GM21447 (cell line): ENCODE measurements at regions not wholly inside any gene's neighbourhood (a gene's known extent, or its start where the extent isn't known, plus 50 kb on each side); places are given as distances from the start of the nearest gene placed in this dataset.

Experiments used
- ATAC-seq: cut with Tn5 transposase; IDR thresholded peaks from one replicate; pipeline ENCODE4 v1.9.1; 2021; ENCODE audit not compliant: unreplicated experiment

DNA sequence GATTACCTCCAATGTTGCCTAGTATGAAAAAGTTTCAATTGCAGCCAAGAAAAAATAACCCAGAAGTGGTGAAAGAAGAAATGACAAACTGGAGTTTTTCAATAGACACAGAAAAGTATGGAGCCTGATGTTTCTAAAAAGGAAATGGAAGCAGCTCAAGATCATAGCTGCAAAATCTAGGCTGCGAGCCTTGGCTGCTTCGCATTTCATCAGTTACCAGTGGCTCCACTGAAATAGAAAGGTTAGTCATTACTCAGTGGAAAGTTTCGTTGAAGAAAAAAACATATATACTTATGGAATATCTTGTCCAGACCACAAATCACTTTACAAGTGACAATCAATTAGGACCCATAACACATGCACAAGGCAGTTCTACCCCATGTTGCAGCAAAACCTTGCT lies 206.8 kb upstream of the SOX9 start:
- ATAC-seq = no peak

DNA sequence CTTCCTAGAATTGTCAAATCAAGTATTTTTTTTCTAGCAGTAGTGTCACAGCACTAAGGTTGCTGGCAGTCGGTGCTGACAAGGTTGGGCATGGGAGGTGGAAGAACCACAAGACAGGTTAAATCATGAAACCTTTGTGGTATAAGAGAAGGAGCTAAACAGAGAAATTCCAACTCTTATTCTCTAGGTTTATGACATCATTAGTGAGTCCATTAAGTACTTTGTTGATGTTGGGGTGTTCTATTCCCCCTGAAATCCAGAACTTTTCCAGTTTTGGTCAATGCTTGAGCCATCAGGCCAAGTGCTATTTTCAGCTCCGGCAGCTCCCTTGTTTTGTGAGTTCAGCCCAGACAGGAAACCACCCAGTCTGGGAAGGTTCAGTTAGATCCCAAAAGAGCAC lies 206.0 kb upstream of the SOX9 start:
- no peak for ATAC-seq

DNA sequence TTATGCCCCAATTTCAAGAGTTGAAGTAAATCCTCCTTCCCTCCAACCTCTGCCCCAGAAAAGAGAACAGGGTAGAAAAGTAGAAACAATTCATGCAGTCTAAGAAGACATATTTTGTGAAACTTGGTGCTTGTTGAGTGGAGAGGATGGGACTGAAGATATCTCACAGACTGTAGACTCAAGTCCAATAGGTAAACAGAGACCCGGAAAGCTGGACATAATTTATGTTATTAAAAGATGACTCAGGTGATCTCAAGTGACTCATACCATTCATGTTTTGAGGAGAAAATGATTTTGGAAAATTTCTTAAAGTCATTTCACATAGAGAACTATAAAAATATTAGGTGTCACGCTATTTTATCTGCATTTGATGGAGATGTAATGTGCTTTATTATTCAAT lies 203.1 kb upstream of the SOX9 start:
- ATAC-seq = no peak

DNA sequence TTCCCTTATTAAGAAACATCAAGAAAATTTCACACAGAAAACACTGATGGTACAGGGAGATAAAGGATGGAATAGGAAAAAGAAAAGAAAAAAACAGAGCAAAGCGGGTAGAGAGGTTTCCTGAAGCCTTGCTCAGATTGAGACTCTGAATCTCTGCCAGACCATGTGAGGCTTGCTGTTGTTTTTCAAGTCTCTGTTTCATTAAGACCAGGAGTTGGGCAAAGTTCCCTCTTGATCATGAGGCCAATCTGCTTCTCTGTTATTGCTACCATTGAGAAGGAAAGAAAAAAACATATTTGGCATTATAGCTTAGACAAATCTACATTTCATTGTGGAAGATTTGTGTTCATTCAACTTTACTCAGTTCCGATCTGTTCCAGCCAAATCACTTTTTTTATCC lies 201.6 kb upstream of the SOX9 start:
- ATAC-seq = no peak

DNA sequence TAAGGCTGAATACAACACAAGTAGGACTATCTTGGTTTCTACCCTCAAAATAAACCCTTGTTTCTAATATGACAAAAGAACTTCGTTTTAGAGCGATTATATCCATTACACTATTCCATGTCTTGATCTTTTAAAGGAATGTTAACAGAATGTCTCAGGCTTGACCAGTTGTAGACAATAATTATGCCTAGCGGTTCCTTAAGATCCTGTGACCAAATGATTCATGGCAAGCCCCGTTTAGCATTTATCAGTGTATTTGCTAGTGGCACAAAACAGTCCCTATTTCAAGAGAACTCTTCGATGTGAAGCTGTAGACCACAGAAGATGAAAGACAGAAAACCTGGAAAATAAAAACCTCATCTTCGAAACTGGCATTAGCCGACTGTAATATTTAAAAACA lies 200.9 kb upstream of the SOX9 start:
- no peak for ATAC-seq

DNA sequence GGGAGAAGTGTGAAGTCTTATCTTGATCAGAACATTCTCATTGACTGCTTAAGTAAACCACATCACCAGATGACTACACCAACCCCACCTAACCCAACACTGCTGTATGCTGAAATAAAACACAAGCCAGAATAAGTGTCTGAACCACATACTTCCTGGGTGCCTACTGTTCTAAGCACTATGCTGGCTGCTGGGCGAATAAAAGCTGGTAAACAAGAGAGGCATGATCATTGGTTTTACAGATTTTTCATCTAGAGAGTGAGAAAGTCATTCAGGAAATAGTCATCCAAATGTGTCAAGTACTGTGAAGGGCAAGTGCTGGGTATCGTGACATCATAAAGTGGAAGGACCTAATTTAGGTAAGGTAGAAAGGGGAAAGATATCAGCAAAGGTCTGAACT lies 199.0 kb upstream of the SOX9 start:
- no peak for ATAC-seq

DNA sequence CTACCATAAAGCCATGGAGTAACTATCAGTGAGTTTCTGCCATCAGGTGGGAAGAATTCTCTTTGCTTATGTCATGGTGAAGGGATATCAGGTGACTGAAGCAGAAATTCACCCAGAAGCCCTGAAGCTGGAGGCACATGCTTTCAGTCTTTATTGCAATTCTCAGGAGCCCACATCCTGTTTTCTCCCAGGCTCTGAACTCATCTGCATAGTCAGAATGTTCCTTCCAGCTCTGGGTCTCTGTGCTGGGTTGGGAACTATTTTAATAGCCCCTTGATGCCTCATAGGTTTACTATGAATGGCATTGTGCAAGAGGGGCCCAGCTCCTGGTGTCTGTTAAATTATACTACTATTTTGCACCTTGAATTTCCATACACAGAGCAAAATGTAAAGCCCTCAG lies 198.4 kb upstream of the SOX9 start:
- ATAC-seq = no peak

DNA sequence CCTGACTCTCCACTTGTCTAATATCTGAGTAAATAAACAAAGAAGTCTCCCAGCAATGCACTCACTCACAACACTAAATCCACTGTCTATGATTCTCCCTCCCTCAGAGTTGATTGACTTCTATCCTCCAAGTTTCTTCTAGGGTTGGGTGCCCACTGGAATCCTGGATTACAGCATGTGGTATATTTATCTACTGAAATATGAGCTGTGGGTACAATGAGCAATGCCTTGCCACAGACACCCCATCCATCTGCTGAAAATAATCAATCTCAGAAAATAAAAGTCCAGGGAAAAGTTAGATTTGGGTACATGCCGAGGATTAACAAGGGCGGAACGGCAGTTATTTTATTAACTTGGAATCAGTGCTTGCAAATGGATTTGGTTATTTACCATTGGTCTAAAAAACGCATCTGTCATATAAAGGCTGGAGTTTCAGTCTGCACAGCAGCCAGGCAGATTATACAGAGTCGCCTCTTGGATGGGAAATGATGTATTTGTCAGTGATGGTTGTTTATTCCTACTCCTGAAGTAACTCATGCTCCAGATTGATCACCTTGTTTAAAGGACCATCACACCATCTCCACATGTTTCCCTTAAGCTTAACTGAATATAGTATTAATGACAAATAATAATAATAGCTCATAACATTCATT lies 193.9 kb upstream of the SOX9 start:
- no peak for ATAC-seq

DNA sequence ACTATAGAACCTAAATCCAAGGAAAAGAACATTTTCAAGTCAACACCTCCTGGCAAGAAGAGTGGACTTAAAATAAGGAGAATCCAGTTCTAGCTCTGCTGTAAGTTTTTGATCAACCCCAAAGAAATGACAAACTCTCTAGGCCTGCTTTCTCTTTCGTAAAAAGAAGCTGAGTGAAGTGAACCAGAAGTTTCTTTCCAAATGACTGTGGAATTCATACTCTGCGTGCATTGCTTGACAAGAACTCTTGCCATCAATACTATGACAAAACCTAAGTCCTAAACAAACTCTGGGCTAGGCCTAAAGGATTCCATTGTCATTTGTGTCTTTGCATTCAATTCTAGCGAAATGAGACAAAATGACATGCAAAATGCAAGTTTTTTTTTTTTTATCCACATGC lies 187.5 kb upstream of the SOX9 start:
- no peak for ATAC-seq

DNA sequence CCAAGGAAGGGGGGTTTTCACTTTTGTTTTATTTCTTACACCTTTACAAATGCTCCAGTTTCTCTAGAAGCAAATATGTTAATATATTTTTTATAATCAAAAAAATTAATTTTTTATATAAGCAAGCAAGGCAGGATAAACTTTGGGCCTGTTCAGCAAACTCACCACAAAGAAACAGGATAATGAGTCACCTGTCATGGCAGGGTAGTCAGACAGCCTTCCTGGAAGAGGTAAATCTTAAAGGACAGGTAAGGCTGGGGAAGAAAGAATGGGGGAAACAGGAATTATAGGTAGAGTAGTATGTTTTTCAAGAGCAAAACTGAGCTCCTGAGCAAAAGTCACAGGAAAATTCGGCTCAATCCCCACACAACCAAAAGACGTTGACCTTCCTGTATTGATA lies 186.3 kb upstream of the SOX9 start:
- ATAC-seq = no peak

DNA sequence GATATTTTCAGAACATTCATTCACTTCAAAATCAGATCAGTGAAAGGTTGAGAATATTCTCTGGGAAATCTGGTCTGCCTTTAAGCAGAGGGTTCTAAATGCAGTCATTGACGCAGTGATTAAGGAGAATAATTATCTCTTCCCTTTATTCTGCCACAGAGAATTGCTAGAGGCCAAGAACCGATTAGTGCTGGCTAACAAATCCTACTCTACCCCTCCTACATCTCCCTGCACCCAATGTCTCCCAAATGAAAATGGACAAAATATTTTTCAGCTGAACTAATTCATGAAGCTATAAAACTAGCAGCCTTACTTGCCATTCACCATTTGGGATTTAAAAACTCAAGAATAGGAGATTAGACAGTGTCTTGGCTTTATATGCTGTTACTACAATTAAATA lies 185.5 kb upstream of the SOX9 start:
- no peak for ATAC-seq

DNA sequence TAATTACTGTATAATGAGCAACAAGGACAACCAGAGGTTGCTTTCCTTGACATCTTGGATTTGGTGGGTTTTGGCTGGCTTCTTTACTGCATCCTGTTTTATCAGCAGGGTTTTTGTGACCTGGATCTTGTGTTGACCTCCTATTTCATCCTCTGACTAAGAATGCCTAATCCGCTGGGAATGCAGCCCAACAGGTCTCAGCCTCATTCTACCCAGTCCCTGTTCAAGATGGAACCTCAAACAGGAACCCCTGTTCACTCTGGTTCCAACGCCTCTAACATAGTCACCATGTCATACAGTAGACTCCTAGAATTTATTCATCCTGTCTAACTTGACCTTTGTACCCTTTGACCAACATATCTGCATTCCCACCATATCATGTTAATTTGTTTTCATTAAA lies 183.8 kb upstream of the SOX9 start:
- ATAC-seq = no peak

DNA sequence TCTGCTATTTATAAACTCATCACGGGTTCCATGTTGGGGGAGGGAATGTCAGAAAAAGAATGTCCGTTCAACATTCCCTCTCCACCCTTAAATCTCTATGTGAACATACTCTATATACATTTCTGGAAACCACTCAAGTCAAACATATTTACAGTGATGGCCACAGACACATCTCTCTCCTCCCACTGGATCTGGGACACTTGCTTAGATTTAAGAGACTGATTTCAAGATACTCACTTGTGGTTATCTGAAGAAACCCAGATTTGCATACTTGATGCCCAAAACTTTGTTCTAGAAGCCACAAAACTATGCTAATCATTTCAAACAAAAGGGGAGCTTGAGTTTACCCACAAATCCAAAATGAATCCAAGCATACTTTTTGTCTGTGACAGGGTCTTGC lies 182.9 kb upstream of the SOX9 start:
- no peak for ATAC-seq

DNA sequence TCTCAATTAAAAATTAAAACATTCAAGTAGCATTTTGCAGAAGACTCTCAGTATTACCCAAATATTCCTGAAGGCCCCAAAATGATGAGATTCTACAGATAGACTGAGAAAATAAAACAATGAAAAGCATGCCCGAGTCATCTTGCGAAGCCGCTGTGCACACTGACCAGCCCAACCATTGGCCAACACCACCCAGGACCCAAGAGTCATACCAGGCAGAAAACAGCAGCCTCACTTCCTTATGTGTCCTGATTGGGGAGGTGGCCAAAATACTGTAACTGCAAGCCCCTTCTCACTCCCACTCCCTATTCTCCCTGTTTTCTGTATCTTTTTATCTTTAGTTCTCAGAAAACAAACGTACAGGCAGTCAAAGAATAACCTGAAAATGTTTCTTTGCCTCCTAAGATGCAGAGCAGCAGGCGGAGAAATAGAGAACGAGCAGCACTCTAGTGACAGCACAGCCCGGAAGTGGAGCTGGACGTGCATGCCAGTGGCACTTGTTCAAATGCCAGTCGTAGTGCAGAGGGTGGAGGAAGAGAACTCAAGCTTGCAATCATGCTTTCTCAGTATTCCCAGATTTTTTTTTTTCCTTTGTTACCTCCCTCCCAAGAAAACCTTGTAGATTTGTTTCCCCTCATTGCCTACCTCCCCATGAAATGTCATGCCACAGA lies 182.3 kb upstream of the SOX9 start:
- ATAC-seq = no peak

DNA sequence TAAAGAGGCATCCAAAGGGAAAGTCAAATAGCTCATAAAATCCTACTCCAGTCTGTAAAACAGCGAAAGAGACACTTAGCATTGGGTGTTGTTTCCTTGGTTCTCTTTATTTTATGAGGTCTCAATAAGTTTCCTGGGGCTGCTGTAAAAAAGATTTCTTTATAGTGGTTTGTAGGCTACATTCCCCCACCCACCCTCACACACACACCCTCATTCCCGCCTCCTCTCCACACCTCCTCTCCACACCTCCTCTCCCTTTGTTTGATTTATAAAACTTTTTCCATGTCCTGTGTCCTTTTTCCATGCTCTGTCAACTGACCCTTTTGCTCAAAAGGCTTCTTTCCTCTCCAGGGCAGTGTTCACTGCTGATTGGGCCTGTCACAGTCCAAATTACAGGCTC lies 178.9 kb upstream of the SOX9 start:
- ATAC-seq = no peak

DNA sequence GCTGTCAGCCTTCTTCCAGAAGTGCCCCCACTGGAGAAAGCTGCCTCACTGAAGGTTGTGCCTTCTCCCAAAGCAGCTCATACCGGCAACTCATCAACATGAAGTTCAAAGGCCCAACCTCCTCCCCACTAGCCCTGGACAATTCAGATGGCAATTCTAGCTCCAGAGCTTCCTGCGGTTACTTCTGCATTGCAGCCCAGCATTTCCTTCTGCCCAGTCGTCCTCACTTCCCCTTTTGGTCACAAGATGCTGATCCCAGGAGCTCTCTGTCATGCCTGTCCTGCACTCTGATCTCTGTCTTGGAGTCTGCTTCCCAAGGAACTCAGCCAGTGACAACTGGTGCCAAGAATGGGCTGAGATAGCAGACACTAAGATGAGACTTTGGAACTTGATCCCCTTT lies 178.2 kb upstream of the SOX9 start:
- no peak for ATAC-seq

DNA sequence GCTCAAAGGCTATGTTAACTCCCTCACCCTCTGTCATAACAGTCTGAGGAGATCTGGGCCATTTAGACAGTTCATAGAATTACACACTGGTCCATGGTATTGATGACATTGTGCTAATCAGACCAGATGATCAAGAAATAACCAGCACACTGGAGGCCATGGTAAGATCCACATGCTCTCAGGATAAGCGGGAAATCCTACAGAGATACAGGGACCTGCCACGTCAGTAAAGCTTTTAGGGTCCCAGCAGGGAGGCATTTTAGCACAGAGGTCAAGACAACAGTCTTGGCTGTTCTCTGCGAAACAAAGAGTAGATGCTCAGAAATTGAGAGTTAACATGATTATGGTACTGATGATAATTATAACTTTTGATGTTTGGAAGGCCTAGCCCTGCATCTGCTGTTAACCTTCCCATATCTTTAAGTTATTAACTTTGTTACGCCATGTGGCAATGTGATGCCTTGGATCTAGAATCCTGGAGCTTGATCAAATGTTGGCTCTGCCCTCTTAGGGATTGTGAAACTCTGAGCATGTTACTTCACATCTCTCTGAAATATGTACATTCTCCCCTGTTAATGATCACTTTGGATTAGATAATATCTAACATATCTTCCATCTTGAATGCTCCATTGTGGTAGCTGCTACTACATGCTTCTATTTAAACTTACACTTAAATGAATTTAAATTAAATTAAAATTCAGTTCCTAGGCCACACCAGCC lies 172.0 kb upstream of the SOX9 start:
- no peak for ATAC-seq

DNA sequence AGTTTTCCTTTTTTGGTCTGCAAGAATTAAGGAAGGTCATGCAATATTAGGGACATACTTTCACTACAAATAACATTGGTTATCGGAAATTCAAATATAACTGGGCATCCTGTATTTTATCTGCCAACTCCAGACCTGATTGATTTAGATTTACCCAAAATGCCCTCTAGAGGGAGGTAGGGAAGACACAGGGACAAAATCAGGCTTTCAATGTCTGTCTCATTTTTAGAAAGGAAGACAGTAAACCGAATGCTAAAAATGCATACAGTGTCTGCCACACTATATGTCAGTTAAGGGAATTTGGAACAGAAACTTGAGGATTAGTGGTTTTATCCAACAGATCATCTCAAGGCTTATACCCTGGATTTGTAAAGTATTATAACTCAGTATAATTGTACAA lies 161.7 kb upstream of the SOX9 start:
- ATAC-seq = no peak

DNA sequence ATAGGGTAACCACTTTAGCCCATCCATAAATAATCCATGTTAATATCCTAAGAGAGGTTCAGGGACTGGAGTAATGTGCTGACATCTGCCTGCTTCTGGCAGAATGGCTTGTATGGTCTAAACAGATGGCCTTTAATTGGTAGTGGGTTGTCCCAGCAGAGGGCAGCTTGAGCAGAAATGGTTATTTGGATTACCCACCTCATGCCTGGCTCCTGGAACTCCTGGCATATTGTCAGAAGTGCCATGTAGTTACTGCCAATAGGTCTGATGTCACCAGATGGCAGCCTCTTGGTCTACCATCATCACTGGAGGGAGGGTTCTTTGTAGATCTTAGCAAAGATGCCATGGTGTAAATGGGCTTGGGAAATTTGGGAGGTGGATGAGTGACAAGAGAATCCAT lies 157.5 kb upstream of the SOX9 start:
- no peak for ATAC-seq

DNA sequence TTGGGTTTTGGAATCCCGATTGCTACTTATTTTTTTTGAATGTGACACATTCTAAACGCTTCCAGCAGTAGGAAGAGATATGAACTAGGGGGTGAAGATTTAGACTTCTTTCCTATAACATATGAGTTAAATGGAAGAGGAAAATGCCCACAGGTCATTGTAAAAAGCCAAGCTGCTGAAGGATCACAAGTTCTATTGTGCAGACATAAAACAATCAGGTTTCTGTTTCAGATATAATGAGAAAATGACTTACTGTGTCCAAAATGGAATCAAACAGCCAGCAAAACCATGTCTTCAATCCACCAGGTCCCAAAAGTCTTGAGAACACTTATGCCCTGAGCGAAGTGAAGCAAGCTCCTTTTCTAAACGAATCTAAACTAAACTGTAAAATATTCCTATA lies 157.0 kb upstream of the SOX9 start:
- ATAC-seq = no peak

DNA sequence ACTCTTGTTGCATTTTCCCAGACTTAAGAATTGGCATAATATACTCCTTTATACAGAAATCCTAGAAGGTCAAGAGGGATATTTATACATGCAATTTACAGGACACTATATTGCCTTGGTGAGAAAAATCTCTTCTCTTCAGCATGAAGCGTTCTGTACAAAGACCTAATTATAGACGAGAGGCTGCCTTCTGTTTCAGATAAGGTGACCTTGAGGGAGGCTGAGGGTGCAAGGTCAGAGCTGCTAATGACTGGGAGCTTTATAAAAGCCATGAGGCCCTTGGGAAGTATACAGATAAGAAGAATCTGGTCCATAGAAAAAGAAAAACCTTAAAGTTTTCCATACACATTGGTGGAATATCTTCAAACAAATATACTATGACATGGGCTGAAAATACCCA lies 156.3 kb upstream of the SOX9 start:
- ATAC-seq = no peak

DNA sequence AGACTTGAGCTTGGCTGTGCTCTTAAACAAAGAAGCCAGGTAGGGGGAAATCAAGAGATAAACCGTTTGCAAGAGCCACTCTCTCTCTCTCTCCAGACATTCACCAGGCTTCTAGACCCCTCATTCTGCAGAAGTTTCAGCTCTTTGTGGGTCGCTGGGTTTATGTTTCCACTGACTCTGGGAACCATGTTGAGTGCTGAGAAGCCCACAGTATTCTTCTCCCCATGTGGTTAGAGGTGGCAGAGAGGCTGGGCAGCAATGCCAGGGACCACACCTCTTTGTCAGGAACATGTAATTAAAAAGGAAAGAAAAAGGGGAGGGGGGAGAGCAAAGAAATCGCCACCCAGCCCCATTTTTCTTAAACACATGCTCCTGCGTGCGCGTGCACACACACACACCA lies 154.8 kb upstream of the SOX9 start:
- no peak for ATAC-seq
